Testis (tissue), 2 donors: ENCODE measurements at regions not wholly inside any gene's neighbourhood (a gene's known extent, or its start where the extent isn't known, plus 50 kb on each side); places are given as distances from the start of the nearest gene placed in this dataset.

ENCODE experiments used
- CTCF ChIP-seq, 3 experiments: fragments of 450-650 bp in 2 of 3; fragments of 200-600 bp in 1 of 3; sonication (generic) in 1 of 3; IDR thresholded peaks; one replicate each; pipeline ENCODE4 v1.5.1; 2016 to 2019; ENCODE audit warnings: antibody characterized with exemption in 3 of 3, mild to moderate bottlenecking in 2 of 3, moderate library complexity in 1 of 3
- POLR2A ChIP-seq: fragments of 450-650 bp; IDR thresholded peaks from one replicate; pipeline ENCODE4 v1.6.1; 2017; ENCODE audit warnings: antibody characterized with exemption, mild to moderate bottlenecking, moderate library complexity

- TF ChIP-seq CTCF (IDR thresholded peaks at IDR 0.05), result no peak
- TF ChIP-seq POLR2A, result no peak
Observed at GRCh38 chr6:85714893-85715530, 72.3 kb upstream of the SYNCRIP start.
